ENCODE measurements at regions not wholly inside any gene's neighbourhood (a gene's known extent, or its start where the extent isn't known, plus 50 kb on each side); places are given as distances from the start of the nearest gene placed in this dataset.

DNA sequence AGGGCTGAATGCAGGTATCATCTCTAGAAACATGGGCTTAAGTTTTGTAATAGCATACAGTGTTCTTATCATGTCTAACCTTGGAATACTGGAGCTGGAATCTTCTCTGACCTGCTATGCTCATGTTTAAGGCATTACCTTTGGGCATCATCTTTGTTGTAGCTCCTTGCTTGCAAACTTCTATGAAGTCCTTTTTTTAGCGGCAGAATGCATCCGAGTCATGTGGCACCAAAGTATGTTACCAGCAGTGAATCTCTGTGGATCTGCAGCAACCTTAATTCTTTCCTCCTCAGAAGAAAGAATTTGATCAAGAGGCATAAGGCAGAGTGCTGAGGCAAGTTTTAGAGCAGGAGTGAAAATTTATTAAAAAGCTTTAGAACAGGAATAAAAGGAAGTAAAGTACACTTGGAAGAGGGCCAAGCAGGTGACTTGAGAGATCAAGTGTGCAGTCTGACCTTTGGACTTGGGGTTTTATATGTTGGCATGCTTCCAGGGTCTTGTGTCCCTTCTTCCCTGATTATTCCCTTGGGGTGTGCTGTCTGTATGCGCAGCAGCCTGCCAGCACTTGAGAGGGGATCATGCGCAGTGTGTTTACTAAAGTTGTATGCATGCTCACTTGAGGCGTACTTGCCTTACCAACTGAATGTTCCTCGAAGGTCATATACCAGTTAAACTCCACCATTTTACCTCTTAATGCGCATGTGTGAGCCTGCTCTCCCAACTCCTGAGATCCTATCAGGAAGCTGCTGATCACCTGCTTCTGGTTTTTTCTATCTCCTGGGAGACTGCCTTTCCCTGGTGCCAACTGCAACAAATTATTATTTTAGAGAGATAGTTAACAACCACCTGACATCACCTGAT lies 115.5 kb downstream of the LACC1 start:
- H3K36me3 ChIP-seq (ENCODE audit: control insufficient read depth, insufficient read depth, low read length): no peaks in the 10 kb centered on the region
- no peak overlapping the region for H3K4me3 ChIP-seq (ENCODE audit: low read depth, low read length)
- TF ChIP-seq, protein P1, sequence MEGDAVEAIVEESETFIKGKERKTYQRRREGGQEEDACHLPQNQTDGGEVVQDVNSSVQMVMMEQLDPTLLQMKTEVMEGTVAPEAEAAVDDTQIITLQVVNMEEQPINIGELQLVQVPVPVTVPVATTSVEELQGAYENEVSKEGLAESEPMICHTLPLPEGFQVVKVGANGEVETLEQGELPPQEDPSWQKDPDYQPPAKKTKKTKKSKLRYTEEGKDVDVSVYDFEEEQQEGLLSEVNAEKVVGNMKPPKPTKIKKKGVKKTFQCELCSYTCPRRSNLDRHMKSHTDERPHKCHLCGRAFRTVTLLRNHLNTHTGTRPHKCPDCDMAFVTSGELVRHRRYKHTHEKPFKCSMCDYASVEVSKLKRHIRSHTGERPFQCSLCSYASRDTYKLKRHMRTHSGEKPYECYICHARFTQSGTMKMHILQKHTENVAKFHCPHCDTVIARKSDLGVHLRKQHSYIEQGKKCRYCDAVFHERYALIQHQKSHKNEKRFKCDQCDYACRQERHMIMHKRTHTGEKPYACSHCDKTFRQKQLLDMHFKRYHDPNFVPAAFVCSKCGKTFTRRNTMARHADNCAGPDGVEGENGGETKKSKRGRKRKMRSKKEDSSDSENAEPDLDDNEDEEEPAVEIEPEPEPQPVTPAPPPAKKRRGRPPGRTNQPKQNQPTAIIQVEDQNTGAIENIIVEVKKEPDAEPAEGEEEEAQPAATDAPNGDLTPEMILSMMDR (IDR thresholded peaks at IDR 0.05; ENCODE audit: insufficient read depth, low read length, severe bottlenecking): no peak
- DNase-seq (ENCODE audit: low read depth): no peak
- FAIRE-seq: no peak
- no peaks in the 10 kb centered on the region for H3K27me3 ChIP-seq (ENCODE audit: control insufficient read depth, insufficient read depth, low read length)

DNA sequence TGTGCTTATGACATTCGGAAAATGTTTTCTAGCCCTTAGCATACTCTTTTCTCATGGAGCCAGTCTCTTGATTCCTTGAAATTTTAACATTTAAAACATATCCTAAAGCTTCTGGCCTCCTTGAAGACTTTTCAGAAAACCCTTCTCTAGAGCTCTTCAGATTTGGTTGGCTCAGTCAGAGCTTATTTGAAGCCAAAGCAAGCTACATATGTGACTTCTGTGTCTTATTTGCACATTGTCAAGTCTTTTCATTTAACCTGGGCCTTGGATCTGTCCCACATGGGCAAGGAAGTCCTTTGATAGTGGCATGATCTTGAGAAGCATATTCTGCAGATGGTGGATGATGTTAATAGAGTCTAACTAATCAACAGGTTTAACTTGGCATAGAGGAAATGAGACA lies 116.5 kb downstream of the LACC1 start:
- FAIRE-seq: no peak

DNA sequence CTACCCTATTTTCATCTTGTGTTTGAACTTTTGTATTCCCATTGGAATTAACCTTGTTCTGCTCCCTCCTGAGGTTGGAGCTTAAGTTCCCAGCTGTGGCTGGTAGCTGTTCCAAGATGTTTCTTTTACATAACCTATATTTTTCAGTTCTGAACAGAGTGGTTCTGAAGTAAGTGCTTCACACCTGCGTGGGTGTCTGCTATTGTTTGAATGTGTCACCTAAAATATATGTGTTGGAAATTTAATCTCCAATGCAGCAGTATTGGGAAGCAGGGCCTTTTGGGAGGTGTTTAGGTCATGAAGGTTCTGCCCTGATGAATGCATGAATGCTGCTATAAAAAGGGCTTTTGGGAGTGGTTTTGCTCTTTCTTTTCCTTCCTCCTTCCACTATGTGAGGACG lies 123.8 kb downstream of the LACC1 start:
- DNase-seq (ENCODE audit: low read depth) (peak; percentile 54), FAIRE-seq (no peak)
- TF ChIP-seq, protein P1 (IDR thresholded peaks at IDR 0.05; ENCODE audit: insufficient read depth, low read length, severe bottlenecking): no peak

More for the DNA sequence above, 116.5 kb downstream of the LACC1 start:
- H3K27me3 ChIP-seq (ENCODE audit: control insufficient read depth, insufficient read depth, low read length): no peaks in the 10 kb centered on the region
- TF ChIP-seq, protein P1 (IDR thresholded peaks at IDR 0.05; ENCODE audit: insufficient read depth, low read length, severe bottlenecking): no peak
- no peak overlapping the region for H3K4me3 ChIP-seq (ENCODE audit: low read depth, low read length)
- H3K36me3 ChIP-seq (ENCODE audit: control insufficient read depth, insufficient read depth, low read length): no peaks in the 10 kb centered on the region
- no peak for DNase-seq (ENCODE audit: low read depth)

DNA sequence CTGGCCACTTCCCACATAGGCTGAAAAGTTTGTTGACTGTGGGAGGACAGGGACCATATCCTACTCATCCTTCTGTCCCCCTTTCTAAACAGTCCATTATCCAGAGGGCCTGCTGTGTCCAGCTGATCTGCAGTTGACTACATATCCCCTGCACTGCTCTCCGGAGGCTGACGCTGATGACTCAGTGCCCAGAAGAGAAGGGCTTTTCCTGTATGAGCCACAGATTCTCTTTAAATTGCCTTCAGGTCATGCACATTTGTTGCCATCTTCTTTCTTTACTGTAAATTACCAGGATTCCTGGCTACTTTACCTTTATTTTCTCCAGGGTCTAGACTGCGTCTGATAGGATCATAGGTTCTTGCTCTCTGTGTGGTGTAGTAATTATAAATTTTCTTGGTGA lies 125.2 kb downstream of the LACC1 start:
- no peak overlapping the region for H3K4me3 ChIP-seq (ENCODE audit: low read depth, low read length)
- TF ChIP-seq, protein P1 (IDR thresholded peaks at IDR 0.05; ENCODE audit: insufficient read depth, low read length, severe bottlenecking): no peak
- H3K27me3 ChIP-seq (ENCODE audit: control insufficient read depth, insufficient read depth, low read length): no peaks in the 10 kb centered on the region
- FAIRE-seq (no peak), DNase-seq (ENCODE audit: low read depth) (peak; percentile 80)
- H3K36me3 ChIP-seq (ENCODE audit: control insufficient read depth, insufficient read depth, low read length): no peaks in the 10 kb centered on the region

More for the DNA sequence above, 123.8 kb downstream of the LACC1 start:
- Histone ChIP-seq H3K4me3 (ENCODE audit: low read depth, low read length) (no peak overlapping the region), H3K36me3 (ENCODE audit: control insufficient read depth, insufficient read depth, low read length) (no peaks in the 10 kb centered on the region), H3K27me3 (ENCODE audit: control insufficient read depth, insufficient read depth, low read length) (no peaks in the 10 kb centered on the region)

DNA sequence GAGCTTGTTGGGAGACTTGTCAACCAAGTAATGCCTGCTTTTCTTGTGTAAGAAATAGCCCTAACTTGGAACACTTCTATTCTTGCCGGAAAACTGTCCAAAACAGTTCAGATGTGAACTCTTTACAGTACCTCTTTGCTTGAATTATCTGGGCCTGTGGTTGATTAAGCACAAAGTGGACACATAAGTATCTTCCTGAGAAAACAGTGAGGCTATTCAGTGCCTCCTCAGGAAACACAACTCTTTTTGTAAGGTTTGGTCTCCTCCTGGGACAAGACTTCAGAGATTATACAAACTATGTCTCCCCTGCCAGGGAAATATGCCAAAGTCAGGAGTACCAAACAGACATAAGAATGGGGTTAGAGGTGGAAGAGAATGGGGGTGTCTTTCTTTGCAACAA lies 127.7 kb downstream of the LACC1 start:
- DNase-seq (ENCODE audit: low read depth) (no peak), FAIRE-seq (no peak)
- TF ChIP-seq, protein P1 (IDR thresholded peaks at IDR 0.05; ENCODE audit: insufficient read depth, low read length, severe bottlenecking): no peak
- Histone ChIP-seq H3K4me3 (ENCODE audit: low read depth, low read length) (no peak overlapping the region), H3K36me3 (ENCODE audit: control insufficient read depth, insufficient read depth, low read length) (no peaks in the 10 kb centered on the region), H3K27me3 (ENCODE audit: control insufficient read depth, insufficient read depth, low read length) (no peaks in the 10 kb centered on the region)

Measured in bronchial epithelial cell (primary cell).